Endothelial cell of hepatic sinusoid (primary cell): ENCODE measurements at regions not wholly inside any gene's neighbourhood (a gene's known extent, or its start where the extent isn't known, plus 50 kb on each side); places are given as distances from the start of the nearest gene placed in this dataset.

Experiments used
- in situ Hi-C: cut with HindIII; loops from 2 replicates; pipeline ENCODE4 v1.10.0; 2017; ENCODE audit warnings: low sequenced_read_pairs

GRCh38 chr3:135771760-135772159, 193.8 kb upstream of the PPP2R3A start:
- in situ Hi-C loops: loop anchor here (25.0 kb wide), 1 partner anchor 91 kb away; no protein-coding TSS in a partner anchor

- in situ Hi-C loops: no loop called here
These were observed 186.5 kb upstream of the PPP2R3A start for GRCh38 chr3:135779024-135779423.

- in situ Hi-C loops: no loop called here
These were observed 185.8 kb upstream of the PPP2R3A start for GRCh38 chr3:135779590-135780235.

GRCh38 chr3:135781026-135781815, 184.3 kb upstream of the PPP2R3A start:
- in situ Hi-C loops: no loop called here

GRCh38 chr3:135784557-135784956, 181.0 kb upstream of the PPP2R3A start:
- in situ Hi-C loops: no loop called here

- in situ Hi-C loops: no loop called here
These were observed 177.4 kb upstream of the PPP2R3A start for GRCh38 chr3:135788146-135788545.

GRCh38 chr3:135788978-135789377, 176.6 kb upstream of the PPP2R3A start:
- in situ Hi-C loops: no loop called here

- in situ Hi-C loops: no loop called here
These were observed 173.4 kb upstream of the PPP2R3A start for GRCh38 chr3:135792174-135792573.

GRCh38 chr3:135792858-135793475, 172.6 kb upstream of the PPP2R3A start:
- in situ Hi-C loops: no loop called here

- in situ Hi-C loops: no loop called here
These were observed 165.4 kb upstream of the PPP2R3A start for GRCh38 chr3:135800071-135800549.

GRCh38 chr3:135801018-135801417, 164.5 kb upstream of the PPP2R3A start:
- in situ Hi-C loops: no loop called here

GRCh38 chr3:135802171-135802570, 163.4 kb upstream of the PPP2R3A start:
- in situ Hi-C loops: no loop called here

GRCh38 chr3:135803028-135803692, 162.4 kb upstream of the PPP2R3A start:
- in situ Hi-C loops: no loop called here

GRCh38 chr3:135805752-135806151, 159.8 kb upstream of the PPP2R3A start:
- in situ Hi-C loops: no loop called here

GRCh38 chr3:135806317-135806716, 159.2 kb upstream of the PPP2R3A start:
- in situ Hi-C loops: no loop called here

- in situ Hi-C loops: no loop called here
These were observed 157.6 kb upstream of the PPP2R3A start for GRCh38 chr3:135807879-135808278.

- in situ Hi-C loops: no loop called here
These were observed 156.4 kb upstream of the PPP2R3A start for GRCh38 chr3:135809021-135809634.

GRCh38 chr3:135811651-135812050, 153.9 kb upstream of the PPP2R3A start:
- in situ Hi-C loops: no loop called here

- in situ Hi-C loops: no loop called here
These were observed 153.5 kb upstream of the PPP2R3A start for GRCh38 chr3:135812057-135812456.

- in situ Hi-C loops: no loop called here
These were observed 131.1 kb upstream of the PPP2R3A start for GRCh38 chr3:135834465-135834864.
